K562 (cell line): ENCODE measurements at regions not wholly inside any gene's neighbourhood (a gene's known extent, or its start where the extent isn't known, plus 50 kb on each side); places are given as distances from the start of the nearest gene placed in this dataset.

Source experiments
- ARID1B ChIP-seq: fragments of 450-650 bp; IDR thresholded peaks from 2 replicates; pipeline ENCODE4 v1.6.1; 2016; ENCODE audit warnings: antibody characterized with exemption, mild to moderate bottlenecking, inconsistent platforms
- ATF3 ChIP-seq, 2 experiments: fragments of 450-650 bp in 1 of 2; sonication (generic) in 1 of 2; formaldehyde crosslinking in 1 of 2; IDR thresholded peaks in 1 of 2; conservative IDR thresholded peaks in 1 of 2; 2 replicates each; pipeline versions ENCODE4 v1.6.1 to v1.8.1; 2016 to 2023; ENCODE audit warnings: mild to moderate bottlenecking in 2 of 2, moderate library complexity in 2 of 2, inconsistent platforms in 1 of 2, missing genetic modification reagents in 1 of 2
- BRD9 ChIP-seq: fragments of 450-650 bp; IDR thresholded peaks from 2 replicates; pipeline ENCODE4 v1.6.1; 2018; ENCODE audit warnings: low read depth; ENCODE audit not compliant: partially characterized antibody
- MYBL2 ChIP-seq, 2 experiments: fragments of 450-650 bp in 1 of 2; sonication (generic) in 1 of 2; formaldehyde crosslinking in 1 of 2; IDR thresholded peaks; 2 replicates each; pipeline versions ENCODE4 v1.6.1 to v1.8.1; 2017 to 2022; ENCODE audit warnings: borderline replicate concordance in 1 of 2, inconsistent platforms in 1 of 2, low read depth in 1 of 2, mild to moderate bottlenecking in 1 of 2, missing genetic modification reagents in 1 of 2, moderate library complexity in 1 of 2
- NBN ChIP-seq: fragments of 450-650 bp; IDR thresholded peaks from 2 replicates; pipeline ENCODE4 v1.6.1; 2016; ENCODE audit warnings: low read depth, mild to moderate bottlenecking
- NCOA6 ChIP-seq: fragments of 450-650 bp; IDR thresholded peaks from 2 replicates; pipeline ENCODE4 v1.6.1; 2017; ENCODE audit warnings: mild to moderate bottlenecking
- PHB2 ChIP-seq: fragments of 450-650 bp; IDR thresholded peaks from 2 replicates; pipeline ENCODE4 v1.6.1; 2017; ENCODE audit warnings: low read depth
- POLR2G ChIP-seq: fragments of 200-400 bp; formaldehyde crosslinking; IDR thresholded peaks from 2 replicates; pipeline ENCODE4 v1.6.1; 2017; ENCODE audit warnings: low read depth, mild to moderate bottlenecking, antibody characterized with exemption, low read length, moderate library complexity
- PURB ChIP-seq: sonication (generic); formaldehyde crosslinking; IDR thresholded peaks from 2 replicates; pipeline ENCODE4 v1.9.0; 2021; ENCODE audit warnings: low read depth, mild to moderate bottlenecking, missing genetic modification reagents
- RBM15 ChIP-seq: fragments of 200-400 bp; formaldehyde crosslinking; IDR thresholded peaks from 2 replicates; pipeline ENCODE4 v1.6.1; 2018; ENCODE audit warnings: mild to moderate bottlenecking, low read length, moderate library complexity; ENCODE audit not compliant: insufficient read depth
- RNF219 ChIP-seq: fragments of 250-450 bp; sonication (Bioruptor Pico); IDR thresholded peaks from 2 replicates; pipeline ENCODE4 v1.5.0; 2022; ENCODE audit warnings: mild to moderate bottlenecking
- SNRNP70 ChIP-seq: fragments of 200-400 bp; formaldehyde crosslinking; optimal IDR thresholded peaks from 2 replicates; pipeline ENCODE3; 2017; ENCODE audit warnings: low read depth, low read length
- SP1 ChIP-seq: sonication (generic); formaldehyde crosslinking; IDR thresholded peaks from 2 replicates; pipeline ENCODE4 v1.8.1; 2022; ENCODE audit warnings: mild to moderate bottlenecking, missing genetic modification reagents
- TARDBP ChIP-seq: fragments of 450-650 bp; IDR thresholded peaks from 2 replicates; pipeline ENCODE4 v1.6.1; 2016
- TBP ChIP-seq: optimal IDR thresholded peaks from 2 replicates; pipeline ENCODE3; 2011; ENCODE audit warnings: low read depth, low read length, improper control_type of control experiment
- TRIM28 ChIP-seq: fragments of 450-650 bp; IDR thresholded peaks from 2 replicates; pipeline ENCODE4 v1.6.1; 2017
- ZBED1 ChIP-seq: IDR thresholded peaks from 2 replicates; pipeline ENCODE4 v1.6.1; 2014
- ZBTB17 ChIP-seq: fragments of 450-650 bp; formaldehyde crosslinking; IDR thresholded peaks from 2 replicates; pipeline ENCODE4 v1.4.0; 2020; ENCODE audit warnings: mild to moderate bottlenecking
- ZBTB43 ChIP-seq: sonication (generic); formaldehyde crosslinking; IDR thresholded peaks from 2 replicates; pipeline ENCODE4 v1.8.0; 2023; ENCODE audit warnings: mild to moderate bottlenecking, missing genetic modification reagents
- ZEB2 ChIP-seq: fragments of 450-650 bp; IDR thresholded peaks from 2 replicates; pipeline ENCODE4 v1.6.1; 2016
- ZFP36 ChIP-seq: fragments of 150-350 bp; IDR thresholded peaks from 2 replicates; pipeline ENCODE4 v1.6.1; 2018; ENCODE audit warnings: low read length, low read depth; ENCODE audit not compliant: partially characterized antibody
- ZFPM2 ChIP-seq: fragments of 250-450 bp; sonication (Bioruptor Pico); IDR thresholded peaks from 2 replicates; pipeline ENCODE4 v1.5.1; 2022; ENCODE audit warnings: mild to moderate bottlenecking
- ZNF143 ChIP-seq: sonication (generic); formaldehyde crosslinking; IDR thresholded peaks from 2 replicates; pipeline ENCODE4 v1.9.0; 2022; ENCODE audit warnings: mild to moderate bottlenecking, missing genetic modification reagents
- ZNF384 ChIP-seq: IDR thresholded peaks from 2 replicates; pipeline ENCODE4 v1.6.1; 2012; ENCODE audit warnings: low read depth, low read length, improper control_type of control experiment
- ZNF408 ChIP-seq: fragments of 250-450 bp; sonication (Bioruptor Pico); IDR thresholded peaks from 2 replicates; pipeline ENCODE4 v1.4.0; 2020; ENCODE audit warnings: low read depth, mild to moderate bottlenecking, moderate library complexity
- ZNF644 ChIP-seq: fragments of 200-800 bp; sonication (Bioruptor generic); IDR thresholded peaks from 2 replicates; pipeline ENCODE4 v1.6.1; 2016; ENCODE audit warnings: low read depth, missing genetic modification characterization, missing compliant biosample characterization

GRCh38 chr2:144659731-144660275 lies 139.9 kb upstream of the ZEB2 start (continued):
- TF ChIP-seq ZBTB43 (0 out of 2 replicates have a peak, but pooled peaks have one; percentile 37), ZNF143 (CRISPR knock-in tag) (no peak), RNF219 (no peak), MYBL2 (IDR thresholded peaks at IDR 0.05; ENCODE audit: low read depth) (no peak), MYBL2 (CRISPR knock-in tag; IDR thresholded peaks at IDR 0.05; ENCODE audit: borderline replicate concordance) (no peak), NCOA6 (no peak), ZBTB17 (CRISPR knock-in tag) (peak; percentile 50; the same call in 1 of the 2 replicates), TRIM28 (no peak), ZNF384 (no peak), SNRNP70 (no peak), PHB2 (no peak), BRD9 (no peak), ZFPM2 (CRISPR knock-in tag) (no peak), ATF3 (IDR thresholded peaks at IDR 0.05) (peak; percentile 92), ATF3 (CRISPR knock-in tag; conservative IDR thresholded peaks at IDR 0.05) (no peak; the same call in 1 of the 2 replicates), TBP (no peak), ZNF644 (tag) (peak; percentile 91), ZFP36 (no peak), NBN (peak; percentile 36; the same call in 1 of the 2 replicates), POLR2G (no peak), TARDBP (no peak), ZEB2 (no peak), ARID1B (peak; percentile 80), ZNF408 (CRISPR knock-in tag) (no peak), RBM15 (no peak), PURB (CRISPR knock-in tag) (no peak), SP1 (CRISPR knock-in tag) (no peak), ZBED1 (no peak)
